DMS 273 (cell line): ENCODE measurements at regions not wholly inside any gene's neighbourhood (a gene's known extent, or its start where the extent isn't known, plus 50 kb on each side); places are given as distances from the start of the nearest gene placed in this dataset.

Experiments used
- DNase-seq: peaks from one replicate; lab custom pipeline; 2025; ENCODE audit not compliant: unreplicated experiment; lab: John Stamatoyannopoulos, UW

DNA sequence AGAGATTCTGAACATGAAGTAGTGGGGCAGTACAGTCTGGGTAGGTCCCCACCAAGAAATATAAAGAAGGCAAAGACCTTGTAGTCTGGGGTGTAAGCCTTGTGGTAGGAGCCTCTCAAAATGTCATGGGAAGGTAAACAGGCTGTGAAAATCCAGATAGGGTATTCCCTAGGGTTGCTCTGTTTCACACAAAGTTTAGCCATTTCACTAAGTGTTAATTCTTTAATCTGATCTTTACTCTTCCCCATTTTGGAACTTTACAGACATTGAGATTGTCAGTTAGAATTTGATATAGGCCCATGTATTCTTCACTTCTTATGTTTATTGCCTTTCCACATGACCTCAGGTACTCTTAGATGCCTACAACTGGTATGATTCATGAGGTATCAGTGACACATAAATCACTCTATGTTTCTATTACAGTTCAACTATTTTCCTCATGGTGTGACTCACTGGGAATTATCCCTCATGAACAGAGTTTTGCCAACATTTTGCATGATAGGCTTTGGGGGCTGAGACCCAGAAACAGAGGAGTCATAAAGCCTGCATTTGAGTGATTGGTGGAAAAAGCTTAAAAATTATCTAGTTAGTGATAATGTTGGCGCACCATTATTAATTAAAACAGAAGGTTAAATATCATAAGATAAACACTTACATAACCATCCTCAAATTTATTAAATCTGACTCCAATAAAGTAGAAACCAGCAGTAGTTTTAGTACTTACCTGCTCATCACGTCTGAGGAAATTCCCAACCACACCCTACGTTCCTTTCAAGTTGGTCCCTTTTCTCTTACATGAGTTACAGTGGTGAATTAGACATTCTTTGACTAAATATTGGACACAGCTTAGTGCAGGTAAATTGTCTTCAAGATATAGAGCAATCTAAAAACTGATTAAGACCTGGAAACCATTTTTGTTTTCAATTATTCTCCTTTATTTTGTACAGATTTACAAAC lies 399.8 kb upstream of the MEF2C start:
- no peak for DNase-seq

DNA sequence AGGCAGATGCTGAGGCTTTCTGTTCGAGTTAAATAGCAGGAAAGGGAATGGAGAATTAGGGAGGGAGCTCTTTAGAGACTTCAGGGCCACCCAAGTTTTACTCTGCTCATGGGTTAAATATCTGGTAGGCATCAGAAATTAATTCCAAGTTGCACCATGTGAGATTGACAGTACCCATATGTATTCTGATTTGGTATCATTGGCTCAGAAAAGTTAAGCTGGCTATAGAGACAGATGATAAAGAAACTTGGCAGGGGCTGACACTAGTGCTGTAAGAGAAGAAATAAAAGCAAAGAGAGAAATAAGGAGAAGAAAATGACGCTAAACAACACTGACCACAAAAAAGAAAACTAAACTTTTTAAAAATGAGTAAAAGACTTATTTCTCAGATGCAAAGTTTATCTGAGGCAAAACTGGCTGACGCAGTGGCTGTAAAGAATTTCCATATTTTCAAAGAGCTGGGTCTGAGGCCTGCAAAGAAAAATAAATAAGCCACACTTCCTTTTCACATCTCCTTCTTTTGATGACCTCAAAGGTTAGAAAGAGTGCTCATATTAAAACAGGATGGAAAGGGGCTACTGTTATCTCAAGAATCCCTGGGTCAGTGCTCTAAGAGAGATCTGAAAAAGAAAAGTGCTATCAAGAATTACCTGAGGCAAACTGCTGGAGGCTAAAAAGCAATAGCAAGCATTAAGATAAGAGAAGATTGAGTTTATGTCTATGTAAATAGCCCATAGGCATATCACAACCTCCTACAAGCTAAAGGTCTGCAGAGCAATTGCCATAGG lies 399.0 kb upstream of the MEF2C start:
- no peak for DNase-seq

GRCh38 chr5:89281211-89281610 lies 398.2 kb upstream of the MEF2C start:
- DNase-seq: no peak

DNA sequence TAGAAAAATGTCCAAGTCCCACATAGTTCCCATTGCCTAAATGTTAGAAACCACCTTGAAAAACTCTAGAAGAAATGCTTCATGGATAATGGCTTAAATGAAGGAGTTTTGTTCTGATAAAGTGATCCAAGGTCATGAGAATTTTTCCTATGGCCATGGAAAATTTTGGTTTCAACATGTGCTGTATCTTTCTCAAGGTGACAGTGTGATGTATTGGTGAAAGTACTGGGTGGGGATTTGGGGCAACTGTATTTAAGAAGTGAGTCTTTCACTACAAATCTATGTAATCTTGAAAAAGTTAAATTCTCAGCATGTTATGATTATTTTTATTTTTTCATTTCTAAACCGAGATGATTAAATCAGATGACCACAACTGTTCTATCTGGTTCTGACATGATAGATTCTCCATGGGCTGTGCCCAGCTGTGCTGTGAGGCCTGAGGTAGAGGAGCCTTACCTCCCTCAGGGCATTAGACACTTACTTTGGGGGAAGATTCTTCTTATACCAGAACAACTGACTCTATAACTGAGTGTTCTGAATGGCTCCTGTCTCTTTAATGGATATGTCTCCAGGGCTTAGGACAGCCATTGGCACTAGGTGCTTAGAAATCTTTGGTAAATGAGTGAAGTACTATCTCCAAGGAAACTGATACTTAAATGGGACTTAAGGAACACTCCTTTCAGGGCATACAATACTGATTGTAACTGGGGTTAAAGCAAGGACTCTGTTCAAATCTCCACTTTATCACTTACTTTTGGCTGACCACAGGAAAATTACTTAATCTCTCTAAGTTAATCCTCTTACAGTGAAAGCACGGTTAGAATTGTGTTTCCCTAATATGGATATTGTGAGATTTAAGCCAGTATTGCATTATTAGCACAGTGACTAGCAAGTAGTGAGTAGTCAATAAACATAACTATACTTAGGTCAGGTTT lies 397.4 kb upstream of the MEF2C start:
- DNase-seq: no peak

DNA sequence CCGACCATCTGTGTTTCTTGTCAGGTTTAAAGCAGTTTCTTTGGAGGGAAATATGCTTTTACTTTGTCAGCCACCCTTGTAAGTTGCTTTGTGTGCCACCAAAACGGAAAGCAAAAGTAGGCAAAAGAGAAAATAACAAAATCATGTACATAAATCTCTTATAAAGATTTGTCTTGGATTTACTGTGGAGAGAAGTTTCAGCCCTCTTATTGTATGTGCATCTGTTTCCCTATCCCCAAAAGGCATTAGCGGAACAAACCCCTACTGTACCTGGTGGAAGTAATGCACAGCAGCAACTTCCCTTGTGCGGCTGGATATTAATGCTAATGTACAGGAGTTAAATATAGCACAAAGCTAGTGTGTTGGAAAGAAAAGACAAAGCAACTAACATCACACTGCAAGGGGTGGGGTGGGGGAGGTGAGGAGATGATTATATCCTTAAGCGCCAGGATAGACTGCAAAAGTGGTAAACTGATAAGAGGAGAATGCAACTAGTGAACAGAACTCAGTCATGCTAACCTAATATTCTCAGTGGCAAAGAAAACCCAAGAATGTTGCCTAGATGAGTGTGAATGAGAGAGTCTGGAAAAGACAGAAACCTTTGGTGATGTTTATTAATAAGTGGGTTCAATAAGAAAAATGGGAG lies 396.5 kb upstream of the MEF2C start:
- no peak for DNase-seq

GRCh38 chr5:89277816-89278215 lies 394.8 kb upstream of the MEF2C start:
- no peak for DNase-seq

DNA sequence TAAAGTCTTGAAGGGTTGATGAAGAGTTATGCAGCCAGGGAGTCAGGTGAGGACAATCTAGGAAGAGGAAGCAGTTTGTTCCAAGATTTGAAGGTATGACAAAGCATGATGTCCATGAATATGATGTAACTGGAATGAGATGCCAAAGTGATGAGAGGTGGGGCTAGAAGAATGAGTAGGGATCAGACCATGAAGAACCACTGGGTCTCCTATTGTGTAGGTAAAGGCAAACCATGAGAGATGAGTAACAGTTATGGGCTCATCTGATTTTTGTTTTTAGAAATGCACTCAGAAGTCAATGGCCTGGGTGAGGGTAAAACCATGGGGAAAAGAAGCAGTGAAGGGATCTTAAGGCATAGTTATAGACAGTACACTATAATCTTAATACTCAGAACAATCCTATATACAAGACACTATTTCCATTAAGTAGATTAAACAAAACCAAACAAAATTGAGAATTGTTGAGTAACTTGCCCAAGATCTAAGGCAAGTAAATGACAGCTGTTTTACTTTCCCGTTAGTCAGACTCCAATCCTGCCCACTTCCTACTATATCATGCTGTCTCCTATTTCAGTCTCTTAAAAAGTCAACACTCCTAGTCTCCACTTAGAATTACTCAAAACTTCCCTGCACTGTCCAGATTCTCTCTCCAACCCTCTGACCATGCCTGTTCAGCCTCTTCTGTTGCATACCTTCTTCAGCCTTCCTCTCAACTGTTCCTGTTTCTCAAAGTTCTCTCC lies 393.8 kb upstream of the MEF2C start:
- DNase-seq: no peak

- DNase-seq: no peak
These were observed 392.3 kb upstream of the MEF2C start for GRCh38 chr5:89275066-89275855.

DNA sequence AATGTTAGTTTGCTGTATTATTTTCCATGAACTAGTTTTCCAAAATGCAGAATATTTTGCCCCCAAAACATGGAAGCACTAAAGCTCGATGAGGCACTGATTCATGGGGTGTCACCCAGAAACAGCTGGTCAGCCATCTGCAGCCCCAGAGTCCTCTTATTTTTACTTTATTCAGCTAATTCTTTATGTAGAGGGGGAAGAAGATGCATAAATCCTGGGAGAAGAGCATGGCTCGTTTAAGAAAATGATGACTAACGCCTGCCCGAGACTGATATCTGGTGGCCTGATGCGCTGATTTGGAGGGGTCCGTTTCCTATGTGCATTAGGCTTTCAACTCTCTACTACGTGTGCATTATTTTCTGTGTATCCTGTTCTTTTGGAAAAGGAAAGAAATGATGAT lies 390.3 kb upstream of the MEF2C start:
- DNase-seq: no peak

- DNase-seq: no peak
These were observed 387.9 kb upstream of the MEF2C start for GRCh38 chr5:89270901-89271300.

- no peak for DNase-seq
These were observed 386.7 kb upstream of the MEF2C start for GRCh38 chr5:89269721-89270120.

DNA sequence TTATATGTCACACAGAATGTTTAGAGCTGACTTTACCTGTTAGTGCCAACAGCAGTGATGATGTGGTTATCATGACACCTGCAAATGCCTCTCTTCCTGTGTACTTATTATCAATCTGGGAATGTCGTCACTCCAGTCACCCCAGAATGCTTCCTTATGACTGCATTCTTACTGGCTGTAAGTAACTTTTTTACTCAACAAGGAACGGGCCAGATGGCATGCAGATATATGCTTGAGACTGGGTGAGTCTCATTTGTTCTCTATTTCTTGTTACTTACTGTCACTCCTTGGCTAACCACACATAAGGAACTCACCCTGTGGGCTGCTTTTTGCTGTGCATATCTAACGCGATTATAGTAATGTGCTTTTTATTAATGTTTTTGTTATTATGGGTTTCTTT lies 385.5 kb upstream of the MEF2C start:
- no peak for DNase-seq

GRCh38 chr5:89267788-89268187 lies 384.8 kb upstream of the MEF2C start:
- DNase-seq: no peak

DNA sequence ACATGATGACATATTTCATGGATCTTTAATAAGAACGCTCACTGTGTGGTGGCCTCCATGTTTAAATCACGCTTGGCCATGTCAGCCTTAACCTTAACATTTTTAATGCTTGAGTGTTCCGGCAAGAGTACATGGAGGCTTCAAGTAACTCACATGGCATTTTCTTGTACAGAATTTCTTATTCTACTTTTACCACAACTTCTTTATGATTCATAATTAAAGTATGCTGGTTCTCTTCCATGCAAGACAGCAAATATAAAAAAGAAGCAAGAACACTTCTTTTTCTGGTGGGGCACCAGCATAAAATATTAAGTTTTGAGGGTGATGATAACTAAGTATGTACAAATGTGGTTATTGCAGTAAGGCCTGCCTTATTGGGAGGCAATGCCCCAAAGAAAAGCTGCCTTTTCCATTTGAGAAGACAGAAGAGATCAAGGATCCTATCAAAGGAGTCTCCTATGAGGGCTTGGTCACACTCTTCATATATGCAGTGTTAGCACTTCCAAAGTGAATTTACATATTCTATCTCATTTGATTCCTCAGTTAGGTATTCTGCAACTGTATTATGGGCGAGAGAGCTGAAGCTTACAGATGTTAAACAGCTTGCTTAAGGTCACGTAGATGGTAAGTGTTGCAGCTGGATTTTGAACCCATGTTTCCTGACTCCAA lies 382.7 kb upstream of the MEF2C start:
- DNase-seq: no peak

DNA sequence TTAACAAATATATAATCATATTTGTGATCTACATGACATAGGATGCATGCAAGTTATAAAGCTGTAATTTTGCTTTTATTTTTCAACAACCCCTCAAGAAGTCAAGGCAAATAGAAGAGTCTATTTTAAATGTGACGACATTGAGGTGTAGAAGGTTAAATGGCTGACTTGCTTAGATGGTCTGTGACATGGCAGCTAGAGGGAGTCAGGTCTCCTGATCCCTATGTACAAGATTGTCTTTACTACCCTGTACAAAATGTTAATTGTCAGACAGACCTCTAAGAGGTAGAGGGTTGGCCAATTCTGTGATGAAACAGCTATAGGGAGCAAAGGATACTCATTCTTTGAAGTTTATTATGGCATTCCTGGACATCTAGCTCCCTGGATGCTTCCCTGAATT lies 380.9 kb upstream of the MEF2C start:
- no peak for DNase-seq

- no peak for DNase-seq
These were observed 379.0 kb upstream of the MEF2C start for GRCh38 chr5:89262030-89262429.

- DNase-seq: no peak
These were observed 377.3 kb upstream of the MEF2C start for GRCh38 chr5:89260254-89260653.

- peak; percentile 32 for DNase-seq
These were observed 373.0 kb upstream of the MEF2C start for GRCh38 chr5:89255845-89256463.
